ENCODE measurements at regions not wholly inside any gene's neighbourhood (a gene's known extent, or its start where the extent isn't known, plus 50 kb on each side); places are given as distances from the start of the nearest gene placed in this dataset.

GRCh38 chr3:115436767-115437301 lies 186.5 kb upstream of the GAP43 start:
- Histone ChIP-seq H3K27me3 (ENCODE audit: control insufficient read depth in 2 of 2, insufficient read depth in 1 of 2, low read length in 1 of 2) (no peaks in the 10 kb centered on the region), H3K4me1 (ENCODE audit: control insufficient read depth in 2 of 2, insufficient read depth in 2 of 2, low read length in 2 of 2) (no peaks in the 10 kb centered on the region), H3K36me3 (ENCODE audit: control insufficient read depth in 2 of 2, insufficient read depth in 2 of 2, low read length in 1 of 2) (no peaks in the 10 kb centered on the region), H3K4me3 (ENCODE audit: low read length in 2 of 2) (no peak overlapping the region), H3K9me3 (ENCODE audit: control insufficient read depth in 2 of 2, insufficient read depth in 1 of 2, low read length in 1 of 2) (no peaks in the 10 kb centered on the region), H3K27ac (ENCODE audit: low read depth in 1 of 2, low read length in 1 of 2) (no peak overlapping the region)
- no peak for DNase-seq (ENCODE audit: low read depth in 6 of 9, low spot score in 9 of 9)
- 65% methylated on average over 5 of the region's 5 CpGs for WGBS

DNA sequence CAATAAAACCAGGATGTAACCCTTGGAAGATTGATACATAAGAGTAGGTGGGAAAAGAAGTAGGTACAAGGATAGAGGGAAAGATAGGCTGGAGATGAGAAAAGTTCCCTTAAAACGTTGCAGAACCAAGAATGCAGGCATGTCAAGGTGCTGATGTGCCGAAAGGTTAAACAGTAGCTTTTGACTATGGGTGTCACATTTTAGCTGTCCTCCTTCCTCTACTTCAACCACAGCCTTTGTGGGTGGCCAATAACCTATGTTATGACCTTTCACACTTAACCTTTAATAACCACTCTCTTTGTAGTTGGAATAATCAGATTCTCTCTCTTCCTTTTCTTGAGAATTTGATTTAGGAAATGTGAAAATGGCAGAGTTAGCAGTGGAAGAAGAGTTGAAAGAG lies 184.5 kb upstream of the GAP43 start:
- no peaks in the 10 kb centered on the region for H3K27me3 ChIP-seq (ENCODE audit: control insufficient read depth in 2 of 2, insufficient read depth in 1 of 2, low read length in 1 of 2)
- no peaks in the 10 kb centered on the region for H3K4me1 ChIP-seq (ENCODE audit: control insufficient read depth in 2 of 2, insufficient read depth in 2 of 2, low read length in 2 of 2)
- no peaks in the 10 kb centered on the region for H3K36me3 ChIP-seq (ENCODE audit: control insufficient read depth in 2 of 2, insufficient read depth in 2 of 2, low read length in 1 of 2)
- DNase-seq (ENCODE audit: low read depth in 6 of 9, low spot score in 9 of 9): no peak
- no peaks in the 10 kb centered on the region for H3K9me3 ChIP-seq (ENCODE audit: control insufficient read depth in 2 of 2, insufficient read depth in 1 of 2, low read length in 1 of 2)
- WGBS: 83% methylated on average over 2 of the region's 2 CpGs
- H3K27ac ChIP-seq (ENCODE audit: low read depth in 1 of 2, low read length in 1 of 2): no peak overlapping the region
- no peak overlapping the region for H3K4me3 ChIP-seq (ENCODE audit: low read length in 2 of 2)

DNA sequence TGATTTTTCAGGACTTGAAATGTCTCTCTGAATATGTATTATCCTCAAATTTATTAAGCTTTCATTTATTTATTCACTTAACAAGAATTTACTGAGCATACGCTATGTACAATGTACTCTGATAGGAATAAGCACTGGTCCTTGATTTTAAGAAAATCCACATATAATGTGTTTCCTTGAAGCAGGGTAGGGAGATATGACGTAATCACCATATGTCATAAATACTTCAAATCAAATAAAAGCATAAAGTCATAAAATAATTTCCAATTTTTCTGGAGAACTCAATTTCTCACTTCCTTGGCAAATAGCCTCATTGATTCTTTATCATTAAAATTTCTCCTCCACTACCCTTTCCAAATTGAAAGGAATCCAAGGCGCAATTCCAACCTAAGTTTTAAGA lies 177.8 kb upstream of the GAP43 start:
- H3K27me3 ChIP-seq (ENCODE audit: control insufficient read depth in 2 of 2, insufficient read depth in 1 of 2, low read length in 1 of 2): no peaks in the 10 kb centered on the region
- WGBS: 94% methylated on average over 3 of the region's 3 CpGs
- H3K36me3 ChIP-seq (ENCODE audit: control insufficient read depth in 2 of 2, insufficient read depth in 2 of 2, low read length in 1 of 2): no peaks in the 10 kb centered on the region
- DNase-seq (ENCODE audit: low read depth in 6 of 9, low spot score in 9 of 9): no peak
- H3K9me3 ChIP-seq (ENCODE audit: control insufficient read depth in 2 of 2, insufficient read depth in 1 of 2, low read length in 1 of 2): no peaks in the 10 kb centered on the region
- no peak overlapping the region for H3K4me3 ChIP-seq (ENCODE audit: low read length in 2 of 2)
- no peak overlapping the region for H3K27ac ChIP-seq (ENCODE audit: low read depth in 1 of 2, low read length in 1 of 2)
- H3K4me1 ChIP-seq (ENCODE audit: control insufficient read depth in 2 of 2, insufficient read depth in 2 of 2, low read length in 2 of 2): no peaks in the 10 kb centered on the region

- no peak for DNase-seq (ENCODE audit: low read depth in 6 of 9, low spot score in 9 of 9)
- H3K27ac ChIP-seq (ENCODE audit: low read depth in 1 of 2, low read length in 1 of 2): no peak overlapping the region
- H3K4me1 ChIP-seq (ENCODE audit: control insufficient read depth in 2 of 2, insufficient read depth in 2 of 2, low read length in 2 of 2): no peaks in the 10 kb centered on the region
- H3K4me3 ChIP-seq (ENCODE audit: low read length in 2 of 2): no peak overlapping the region
- H3K27me3 ChIP-seq (ENCODE audit: control insufficient read depth in 2 of 2, insufficient read depth in 1 of 2, low read length in 1 of 2): no peaks in the 10 kb centered on the region
- no peaks in the 10 kb centered on the region for H3K36me3 ChIP-seq (ENCODE audit: control insufficient read depth in 2 of 2, insufficient read depth in 2 of 2, low read length in 1 of 2)
- no peaks in the 10 kb centered on the region for H3K9me3 ChIP-seq (ENCODE audit: control insufficient read depth in 2 of 2, insufficient read depth in 1 of 2, low read length in 1 of 2)
- 49% methylated on average over 2 of the region's 2 CpGs for WGBS
Measured at GRCh38 chr3:115448851-115449250, 174.5 kb upstream of the GAP43 start.

DNA sequence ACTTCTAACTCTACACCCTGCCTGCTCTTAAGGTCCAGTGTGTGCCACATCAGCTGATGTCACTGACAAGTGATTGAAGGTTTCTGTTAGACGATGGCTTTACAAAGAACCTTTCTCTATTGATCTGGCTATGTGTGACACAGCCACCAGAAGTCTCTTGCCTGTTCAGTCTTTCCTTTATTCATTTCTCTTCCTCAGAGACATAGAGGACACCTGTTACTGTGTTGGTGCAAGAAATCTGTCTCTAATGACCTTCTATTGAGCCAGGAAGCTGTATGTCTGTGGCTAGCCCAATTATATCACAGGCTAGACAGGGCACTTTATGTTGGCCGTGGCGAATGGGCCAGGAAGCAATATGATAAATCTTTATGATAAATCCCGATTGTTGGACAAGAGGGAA lies 173.3 kb upstream of the GAP43 start:
- no peaks in the 10 kb centered on the region for H3K27me3 ChIP-seq (ENCODE audit: control insufficient read depth in 2 of 2, insufficient read depth in 1 of 2, low read length in 1 of 2)
- WGBS: 74% methylated on average over 4 of the region's 4 CpGs
- H3K4me1 ChIP-seq (ENCODE audit: control insufficient read depth in 2 of 2, insufficient read depth in 2 of 2, low read length in 2 of 2): no peaks in the 10 kb centered on the region
- no peaks in the 10 kb centered on the region for H3K9me3 ChIP-seq (ENCODE audit: control insufficient read depth in 2 of 2, insufficient read depth in 1 of 2, low read length in 1 of 2)
- no peak overlapping the region for H3K4me3 ChIP-seq (ENCODE audit: low read length in 2 of 2)
- H3K36me3 ChIP-seq (ENCODE audit: control insufficient read depth in 2 of 2, insufficient read depth in 2 of 2, low read length in 1 of 2): no peaks in the 10 kb centered on the region
- DNase-seq (ENCODE audit: low read depth in 6 of 9, low spot score in 9 of 9): no peak
- H3K27ac ChIP-seq (ENCODE audit: low read depth in 1 of 2, low read length in 1 of 2): no peak overlapping the region

DNA sequence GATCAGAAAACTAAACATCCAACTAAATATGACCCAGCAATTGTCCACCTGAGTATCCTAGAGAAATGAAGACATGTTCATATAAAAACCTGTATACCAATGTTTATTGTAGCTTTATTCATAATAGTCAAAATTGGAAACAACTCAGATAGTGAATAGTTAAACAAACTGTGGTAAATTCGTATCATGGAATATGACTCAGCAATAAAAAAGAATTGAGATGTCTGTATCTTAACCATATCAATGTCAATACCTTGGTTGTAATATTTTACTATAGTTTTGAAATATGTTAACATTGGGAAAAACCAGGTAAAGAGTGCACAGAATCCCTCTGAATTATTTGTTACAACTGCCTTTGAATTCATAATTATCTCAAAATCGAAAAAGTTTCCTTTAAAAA lies 159.3 kb upstream of the GAP43 start:
- no peak overlapping the region for H3K4me3 ChIP-seq (ENCODE audit: low read length in 2 of 2)
- H3K27me3 ChIP-seq (ENCODE audit: control insufficient read depth in 2 of 2, insufficient read depth in 1 of 2, low read length in 1 of 2): no peaks in the 10 kb centered on the region
- WGBS: 86% methylated on average over 2 of the region's 2 CpGs
- no peaks in the 10 kb centered on the region for H3K4me1 ChIP-seq (ENCODE audit: control insufficient read depth in 2 of 2, insufficient read depth in 2 of 2, low read length in 2 of 2)
- DNase-seq (ENCODE audit: low read depth in 6 of 9, low spot score in 9 of 9): no peak
- no peaks in the 10 kb centered on the region for H3K9me3 ChIP-seq (ENCODE audit: control insufficient read depth in 2 of 2, insufficient read depth in 1 of 2, low read length in 1 of 2)
- H3K36me3 ChIP-seq (ENCODE audit: control insufficient read depth in 2 of 2, insufficient read depth in 2 of 2, low read length in 1 of 2): no peaks in the 10 kb centered on the region
- no peak overlapping the region for H3K27ac ChIP-seq (ENCODE audit: low read depth in 1 of 2, low read length in 1 of 2)

GRCh38 chr3:115469649-115470048 lies 153.7 kb upstream of the GAP43 start:
- WGBS: 31% methylated on average over 3 of the region's 3 CpGs
- DNase-seq (ENCODE audit: low read depth in 6 of 9, low spot score in 9 of 9): no peak

GRCh38 chr3:115470254-115470653 lies 153.1 kb upstream of the GAP43 start:
- no peaks in the 10 kb centered on the region for H3K27me3 ChIP-seq (ENCODE audit: control insufficient read depth in 2 of 2, insufficient read depth in 1 of 2, low read length in 1 of 2)
- no peak for DNase-seq (ENCODE audit: low read depth in 6 of 9, low spot score in 9 of 9)
- no peak overlapping the region for H3K4me3 ChIP-seq (ENCODE audit: low read length in 2 of 2)
- H3K27ac ChIP-seq (ENCODE audit: low read depth in 1 of 2, low read length in 1 of 2): no peak overlapping the region
- WGBS: 91% methylated on average over 3 of the region's 3 CpGs
- no peaks in the 10 kb centered on the region for H3K4me1 ChIP-seq (ENCODE audit: control insufficient read depth in 2 of 2, insufficient read depth in 2 of 2, low read length in 2 of 2)
- H3K36me3 ChIP-seq (ENCODE audit: control insufficient read depth in 2 of 2, insufficient read depth in 2 of 2, low read length in 1 of 2): no peaks in the 10 kb centered on the region
- no peaks in the 10 kb centered on the region for H3K9me3 ChIP-seq (ENCODE audit: control insufficient read depth in 2 of 2, insufficient read depth in 1 of 2, low read length in 1 of 2)

More at GRCh38 chr3:115469649-115470048, 153.7 kb upstream of the GAP43 start:
- Histone ChIP-seq H3K36me3 (ENCODE audit: control insufficient read depth in 2 of 2, insufficient read depth in 2 of 2, low read length in 1 of 2) (no peaks in the 10 kb centered on the region), H3K9me3 (ENCODE audit: control insufficient read depth in 2 of 2, insufficient read depth in 1 of 2, low read length in 1 of 2) (no peaks in the 10 kb centered on the region), H3K27me3 (ENCODE audit: control insufficient read depth in 2 of 2, insufficient read depth in 1 of 2, low read length in 1 of 2) (no peaks in the 10 kb centered on the region), H3K27ac (ENCODE audit: low read depth in 1 of 2, low read length in 1 of 2) (no peak overlapping the region), H3K4me1 (ENCODE audit: control insufficient read depth in 2 of 2, insufficient read depth in 2 of 2, low read length in 2 of 2) (no peaks in the 10 kb centered on the region), H3K4me3 (ENCODE audit: low read length in 2 of 2) (no peak overlapping the region)

- no peaks in the 10 kb centered on the region for H3K4me1 ChIP-seq (ENCODE audit: control insufficient read depth in 2 of 2, insufficient read depth in 2 of 2, low read length in 2 of 2)
- no peaks in the 10 kb centered on the region for H3K27me3 ChIP-seq (ENCODE audit: control insufficient read depth in 2 of 2, insufficient read depth in 1 of 2, low read length in 1 of 2)
- 92% methylated on average over 9 of the region's 9 CpGs for WGBS
- no peak overlapping the region for H3K27ac ChIP-seq (ENCODE audit: low read depth in 1 of 2, low read length in 1 of 2)
- no peak for DNase-seq (ENCODE audit: low read depth in 6 of 9, low spot score in 9 of 9)
- H3K4me3 ChIP-seq (ENCODE audit: low read length in 2 of 2): no peak overlapping the region
- H3K9me3 ChIP-seq (ENCODE audit: control insufficient read depth in 2 of 2, insufficient read depth in 1 of 2, low read length in 1 of 2): no peaks in the 10 kb centered on the region
- no peaks in the 10 kb centered on the region for H3K36me3 ChIP-seq (ENCODE audit: control insufficient read depth in 2 of 2, insufficient read depth in 2 of 2, low read length in 1 of 2)
Measured at GRCh38 chr3:115475178-115476041, 147.9 kb upstream of the GAP43 start.
